ENCODE measurements at regions not wholly inside any gene's neighbourhood (a gene's known extent, or its start where the extent isn't known, plus 50 kb on each side); places are given as distances from the start of the nearest gene placed in this dataset.

- no peak for ATAC-seq (ENCODE audit: insufficient read depth, low FRiP score)
- TF ChIP-seq CTCF (IDR thresholded peaks at IDR 0.05; ENCODE audit: control extremely low read depth, extremely low read depth), result no peak
- no peaks in the 10 kb centered on the region for H3K4me1 ChIP-seq (ENCODE audit: control insufficient read depth in 5 of 5, insufficient read depth in 5 of 5, low read length in 5 of 5)
- 89 to 95% methylated on average over 3 of the region's 3 CpGs for WGBS, 2 donors
- H3K4me3 ChIP-seq, result no peak overlapping the region
- no peak overlapping the region for H3K9ac ChIP-seq (ENCODE audit: insufficient read depth in 1 of 2, low read length in 2 of 2)
- DNase-seq, result no peak
- H3K36me3 ChIP-seq (ENCODE audit: control insufficient read depth in 4 of 4, insufficient read depth in 4 of 4, low read length in 4 of 4), result no peaks in the 10 kb centered on the region
- H3K27ac ChIP-seq (ENCODE audit: low read depth in 1 of 2, low read length in 1 of 2), result no peak overlapping the region
- peaks cover 0 to 4% (median 0%) of the 10 kb centered on the region in 4 donors for H3K9me3 ChIP-seq (ENCODE audit: control insufficient read depth in 4 of 4, insufficient read depth in 3 of 4, low read length in 3 of 4)
- no peaks in the 10 kb centered on the region for H3K27me3 ChIP-seq (ENCODE audit: control insufficient read depth in 3 of 3, insufficient read depth in 3 of 3, low read length in 2 of 3)
These were observed 119.6 kb upstream of the BANK1 start for GRCh38 chr4:101670897-101671296.

- Histone ChIP-seq H3K27me3 (ENCODE audit: control insufficient read depth in 3 of 3, insufficient read depth in 3 of 3, low read length in 2 of 3) (no peaks in the 10 kb centered on the region), H3K9ac (ENCODE audit: insufficient read depth in 1 of 2, low read length in 2 of 2) (no peak overlapping the region), H3K4me1 (ENCODE audit: control insufficient read depth in 5 of 5, insufficient read depth in 5 of 5, low read length in 5 of 5) (no peaks in the 10 kb centered on the region), H3K4me3 (no peak overlapping the region), H3K27ac (ENCODE audit: low read depth in 1 of 2, low read length in 1 of 2) (no peak overlapping the region), H3K36me3 (ENCODE audit: control insufficient read depth in 4 of 4, insufficient read depth in 4 of 4, low read length in 4 of 4) (no peaks in the 10 kb centered on the region), H3K9me3 (ENCODE audit: control insufficient read depth in 4 of 4, insufficient read depth in 3 of 4, low read length in 3 of 4) (peaks cover 0 to 4% (median 0%) of the 10 kb centered on the region in 4 donors)
- WGBS, 2 donors, result 90% methylated on average over 4 of the region's 4 CpGs
- DNase-seq (no peak), ATAC-seq (ENCODE audit: insufficient read depth, low FRiP score) (no peak)
- no peak for TF ChIP-seq CTCF (IDR thresholded peaks at IDR 0.05; ENCODE audit: control extremely low read depth, extremely low read depth)
These were observed 120.2 kb upstream of the BANK1 start for GRCh38 chr4:101670370-101670769.

GRCh38 chr4:101669832-101670188 lies 120.7 kb upstream of the BANK1 start:
- Histone ChIP-seq H3K27me3 (ENCODE audit: control insufficient read depth in 3 of 3, insufficient read depth in 3 of 3, low read length in 2 of 3) (no peaks in the 10 kb centered on the region), H3K4me1 (ENCODE audit: control insufficient read depth in 5 of 5, insufficient read depth in 5 of 5, low read length in 5 of 5) (no peaks in the 10 kb centered on the region), H3K27ac (ENCODE audit: low read depth in 1 of 2, low read length in 1 of 2) (no peak overlapping the region), H3K9ac (ENCODE audit: insufficient read depth in 1 of 2, low read length in 2 of 2) (no peak overlapping the region), H3K9me3 (ENCODE audit: control insufficient read depth in 4 of 4, insufficient read depth in 3 of 4, low read length in 3 of 4) (peaks cover 0 to 4% (median 0%) of the 10 kb centered on the region in 4 donors), H3K36me3 (ENCODE audit: control insufficient read depth in 4 of 4, insufficient read depth in 4 of 4, low read length in 4 of 4) (no peaks in the 10 kb centered on the region), H3K4me3 (no peak overlapping the region)
- DNase-seq, result no peak
- 93 to 96% methylated on average over 1 of the region's 1 CpG for WGBS, 2 donors
- no peak for TF ChIP-seq CTCF (IDR thresholded peaks at IDR 0.05; ENCODE audit: control extremely low read depth, extremely low read depth)
- ATAC-seq (ENCODE audit: insufficient read depth, low FRiP score), result no peak

GRCh38 chr4:101669138-101669831 lies 121.2 kb upstream of the BANK1 start:
- DNase-seq (no peak), ATAC-seq (ENCODE audit: insufficient read depth, low FRiP score) (no peak)
- Histone ChIP-seq H3K4me1 (ENCODE audit: control insufficient read depth in 5 of 5, insufficient read depth in 5 of 5, low read length in 5 of 5) (no peaks in the 10 kb centered on the region), H3K27me3 (ENCODE audit: control insufficient read depth in 3 of 3, insufficient read depth in 3 of 3, low read length in 2 of 3) (no peaks in the 10 kb centered on the region), H3K9me3 (ENCODE audit: control insufficient read depth in 4 of 4, insufficient read depth in 3 of 4, low read length in 3 of 4) (peaks cover 0 to 4% (median 0%) of the 10 kb centered on the region in 4 donors), H3K4me3 (no peak overlapping the region), H3K36me3 (ENCODE audit: control insufficient read depth in 4 of 4, insufficient read depth in 4 of 4, low read length in 4 of 4) (no peaks in the 10 kb centered on the region), H3K27ac (ENCODE audit: low read depth in 1 of 2, low read length in 1 of 2) (no peak overlapping the region), H3K9ac (ENCODE audit: insufficient read depth in 1 of 2, low read length in 2 of 2) (no peak overlapping the region)
- 82 to 85% methylated on average over 3 of the region's 3 CpGs for WGBS, 2 donors
- TF ChIP-seq CTCF (IDR thresholded peaks at IDR 0.05; ENCODE audit: control extremely low read depth, extremely low read depth), result no peak

All from lung (tissue), 11 donors.